Thyroid gland (tissue), 4 donors: ENCODE measurements at regions not wholly inside any gene's neighbourhood (a gene's known extent, or its start where the extent isn't known, plus 50 kb on each side); places are given as distances from the start of the nearest gene placed in this dataset.
"Not testable (repeated sequence)": the region's sequence is repeated elsewhere in the genome, so short reads cannot be mapped to it uniquely, and the experiment has no call there.

Experiments used
- DNase-seq, 2 donors: peaks; one replicate each; pipeline ENCODE4 v3.0.0-alpha.2; 2019
- H3K27ac ChIP-seq, 3 donors: fragments of 200-600 bp; sonication (generic); 1 replicate in 2 of 3; 2 replicates in 1 of 3; pipeline ENCODE4 v1.5.1; 2016 to 2019; ENCODE audit warnings: mild to moderate bottlenecking in 1 of 3, moderate library complexity in 1 of 3
- H3K27me3 ChIP-seq: fragments of 200-600 bp; sonication (generic); one replicate; pipeline ENCODE4 v1.5.1; 2019
- H3K36me3 ChIP-seq, 2 donors: fragments of 200-600 bp; sonication (generic); one replicate each; pipeline ENCODE4 v1.5.1; 2016 to 2019
- H3K4me1 ChIP-seq, 2 donors: fragments of 200-600 bp; sonication (generic); one replicate each; pipeline ENCODE4 v1.5.1; 2017 to 2019
- H3K4me3 ChIP-seq, 3 donors: fragments of 200-600 bp; sonication (generic); replicated peaks in 1 of 3; 1 replicate in 2 of 3; 2 replicates in 1 of 3; pipeline ENCODE4 v1.5.1; 2016; ENCODE audit warnings: mild to moderate bottlenecking in 1 of 3
- H3K9me3 ChIP-seq: fragments of 200-600 bp; sonication (generic); one replicate; pipeline ENCODE4 v1.5.1; 2017
- POLR2A ChIP-seq, 2 donors: fragments of 450-650 bp; IDR thresholded peaks; one replicate each; pipeline ENCODE4 v1.6.1; 2017; ENCODE audit warnings: antibody characterized with exemption in 2 of 2, mild to moderate bottlenecking in 2 of 2, moderate library complexity in 1 of 2
- WGBS, 2 donors: methylation state at CpG; one replicate each; pipeline ENCODE4 v1.1.5; 2017; 5-methylcytosine and 5-hydroxymethylcytosine counted together
- intact Hi-C: fragments of 100-400 bp; cut with DNase I; formaldehyde crosslinking; loops from one replicate; pipeline ENCODE4 v1.15.1; 2023

- intact Hi-C loops, result not testable (repeated sequence)
These were observed 204.3 kb upstream of the IRF2BP2 start for GRCh38 chr1:234814235-234814634.

GRCh38 chr1:234811824-234812223 is 201.8 kb upstream of the IRF2BP2 start:
- WGBS, 2 donors, result 24% methylated on average over 5 to 6 of the region's 6 CpGs
- H3K27ac ChIP-seq, result peak overlapping the region in 2 of 3 donors; percentile 43 to 49
- H3K36me3 ChIP-seq, H3K27me3 ChIP-seq, H3K4me3 ChIP-seq, intact Hi-C loops, H3K9me3 ChIP-seq: not testable (repeated sequence)
- peak in 1 of 2 donors; percentile 16 for TF ChIP-seq POLR2A (IDR thresholded peaks at IDR 0.05)
- DNase-seq, result peak; percentile 69 to 76
- peaks cover 3 to 11% of the 10 kb centered on the region in 2 donors for H3K4me1 ChIP-seq

More at GRCh38 chr1:234814235-234814634, 204.3 kb upstream of the IRF2BP2 start:
- H3K27ac ChIP-seq, DNase-seq, H3K36me3 ChIP-seq, H3K27me3 ChIP-seq, H3K4me3 ChIP-seq, H3K9me3 ChIP-seq: not testable (repeated sequence)
- peaks cover 11 to 18% of the 10 kb centered on the region in 2 donors for H3K4me1 ChIP-seq
- WGBS, 2 donors, result 83 to 100% methylated on average over 1 to 3 of the region's 7 CpGs

- peak overlapping the region in 1 of 3 donors; percentile 65 for H3K27ac ChIP-seq
- H3K4me3 ChIP-seq, H3K9me3 ChIP-seq, H3K4me1 ChIP-seq, intact Hi-C loops, H3K27me3 ChIP-seq, H3K36me3 ChIP-seq: not testable (repeated sequence)
- WGBS, 2 donors, result 35 to 50% methylated on average over 4 of the region's 4 CpGs
- peak; percentile 57 to 58 for DNase-seq
These were observed 200.7 kb upstream of the IRF2BP2 start for GRCh38 chr1:234810726-234811125.

GRCh38 chr1:234809854-234810245 is 199.9 kb upstream of the IRF2BP2 start:
- DNase-seq, H3K4me1 ChIP-seq, H3K4me3 ChIP-seq, H3K9me3 ChIP-seq, H3K36me3 ChIP-seq, H3K27me3 ChIP-seq, intact Hi-C loops: not testable (repeated sequence)
- WGBS, 2 donors, result 33 to 45% methylated on average over 1 to 5 of the region's 5 CpGs
- peak overlapping the region; percentile 38 to 65 (median 41) for H3K27ac ChIP-seq

GRCh38 chr1:234808943-234809853 is 199.2 kb upstream of the IRF2BP2 start:
- DNase-seq, result peak; percentile 96 to 97
- intact Hi-C loops, H3K27me3 ChIP-seq, H3K9me3 ChIP-seq, H3K4me3 ChIP-seq, H3K4me1 ChIP-seq, H3K36me3 ChIP-seq: not testable (repeated sequence)
- peak overlapping the region; percentile 38 to 65 (median 41) for H3K27ac ChIP-seq
- WGBS, 2 donors, result 33 to 44% methylated on average over 15 of the region's 23 CpGs

- 48 to 82% methylated on average over 3 to 4 of the region's 7 CpGs for WGBS, 2 donors
- H3K4me1 ChIP-seq, H3K36me3 ChIP-seq, H3K27me3 ChIP-seq, H3K9me3 ChIP-seq, DNase-seq, H3K27ac ChIP-seq, intact Hi-C loops, H3K4me3 ChIP-seq: not testable (repeated sequence)
These were observed 198.5 kb upstream of the IRF2BP2 start for GRCh38 chr1:234808459-234808858.

- H3K27ac ChIP-seq, H3K9me3 ChIP-seq, DNase-seq, H3K4me3 ChIP-seq, H3K4me1 ChIP-seq, intact Hi-C loops, H3K36me3 ChIP-seq, H3K27me3 ChIP-seq: not testable (repeated sequence)
- 81 to 89% methylated on average over 4 of the region's 8 CpGs for WGBS, 2 donors
These were observed 197.7 kb upstream of the IRF2BP2 start for GRCh38 chr1:234807705-234808104.

- H3K36me3 ChIP-seq, H3K9me3 ChIP-seq, H3K27ac ChIP-seq, H3K27me3 ChIP-seq, intact Hi-C loops, H3K4me1 ChIP-seq, DNase-seq, H3K4me3 ChIP-seq: not testable (repeated sequence)
- WGBS, 2 donors, result 95% methylated on average over 7 of the region's 7 CpGs
These were observed 192.6 kb upstream of the IRF2BP2 start for GRCh38 chr1:234802586-234802985.

GRCh38 chr1:234801636-234802035 is 191.7 kb upstream of the IRF2BP2 start:
- H3K4me3 ChIP-seq, H3K9me3 ChIP-seq, DNase-seq, H3K27ac ChIP-seq, H3K27me3 ChIP-seq, H3K36me3 ChIP-seq, intact Hi-C loops, H3K4me1 ChIP-seq: not testable (repeated sequence)
- 92 to 95% methylated on average over 4 of the region's 4 CpGs for WGBS, 2 donors

- H3K27ac ChIP-seq, H3K4me3 ChIP-seq, H3K9me3 ChIP-seq, H3K36me3 ChIP-seq, intact Hi-C loops, H3K27me3 ChIP-seq, DNase-seq, H3K4me1 ChIP-seq: not testable (repeated sequence)
- WGBS, 2 donors, result no CpG with 5 or more reads among the region's 2 CpGs
These were observed 191.2 kb upstream of the IRF2BP2 start for GRCh38 chr1:234801147-234801546.

GRCh38 chr1:234800563-234800962 is 190.6 kb upstream of the IRF2BP2 start:
- H3K36me3 ChIP-seq, DNase-seq, intact Hi-C loops, H3K27me3 ChIP-seq, H3K4me1 ChIP-seq, H3K9me3 ChIP-seq, H3K4me3 ChIP-seq, H3K27ac ChIP-seq: not testable (repeated sequence)
- 89 to 99% methylated on average over 4 of the region's 5 CpGs for WGBS, 2 donors

GRCh38 chr1:234799021-234799689 is 189.2 kb upstream of the IRF2BP2 start:
- H3K4me3 ChIP-seq, H3K9me3 ChIP-seq, H3K27ac ChIP-seq, H3K36me3 ChIP-seq, H3K27me3 ChIP-seq, DNase-seq, intact Hi-C loops, H3K4me1 ChIP-seq: not testable (repeated sequence)
- 67 to 85% methylated on average over 1 of the region's 1 CpG for WGBS, 2 donors

GRCh38 chr1:234797216-234797615 is 187.2 kb upstream of the IRF2BP2 start:
- H3K4me1 ChIP-seq, H3K27me3 ChIP-seq, intact Hi-C loops, H3K27ac ChIP-seq, H3K9me3 ChIP-seq, DNase-seq, H3K4me3 ChIP-seq, H3K36me3 ChIP-seq: not testable (repeated sequence)
- no CpG with 5 or more reads among the region's 2 CpGs for WGBS, 2 donors
